Astrocyte of the cerebellum (primary cell): ENCODE measurements at regions not wholly inside any gene's neighbourhood (a gene's known extent, or its start where the extent isn't known, plus 50 kb on each side); places are given as distances from the start of the nearest gene placed in this dataset.

ENCODE experiments used
- DNase-seq: peaks from one replicate; pipeline ENCODE4 v3.0.0-alpha.2; 2011; ENCODE audit warnings: low read depth
- H3K4me3 ChIP-seq: 2 replicates; pipeline ENCODE4 v1.5.1; 2011; ENCODE audit warnings: mild to moderate bottlenecking, low read depth, low read length, moderate library complexity
- in situ Hi-C: cut with HindIII; loops from 2 replicates; pipeline ENCODE4 v1.10.0; 2017; ENCODE audit warnings: low sequenced_read_pairs
- TF ChIP-seq, protein P1 (sequence below): IDR thresholded peaks from 2 replicates; pipeline ENCODE4 v1.5.1; 2012; ENCODE audit warnings: low read length, low read depth, moderate library complexity, mild to moderate bottlenecking; ENCODE audit errors: missing control alignments

DNA sequence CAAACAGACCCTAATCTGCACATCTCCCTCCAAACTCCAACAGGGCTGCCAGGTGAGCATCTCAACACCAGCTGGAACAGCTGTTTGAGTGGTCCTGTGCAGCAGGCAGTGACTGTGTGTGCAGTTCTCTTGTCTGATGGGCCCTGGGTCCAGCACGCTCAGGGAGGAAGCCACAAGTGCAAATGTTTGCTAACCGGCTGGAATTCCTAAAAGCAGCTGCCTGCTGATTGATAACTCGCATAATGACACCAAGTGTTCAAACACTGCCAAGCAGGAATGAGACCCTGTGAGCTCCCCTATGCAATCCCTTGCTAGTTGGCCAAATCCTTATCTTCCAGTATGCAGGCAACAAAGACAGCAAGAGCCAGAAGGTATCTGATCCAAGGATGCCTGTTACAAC is 650.6 kb downstream of the CBLN4 start:
- TF ChIP-seq, protein P1, sequence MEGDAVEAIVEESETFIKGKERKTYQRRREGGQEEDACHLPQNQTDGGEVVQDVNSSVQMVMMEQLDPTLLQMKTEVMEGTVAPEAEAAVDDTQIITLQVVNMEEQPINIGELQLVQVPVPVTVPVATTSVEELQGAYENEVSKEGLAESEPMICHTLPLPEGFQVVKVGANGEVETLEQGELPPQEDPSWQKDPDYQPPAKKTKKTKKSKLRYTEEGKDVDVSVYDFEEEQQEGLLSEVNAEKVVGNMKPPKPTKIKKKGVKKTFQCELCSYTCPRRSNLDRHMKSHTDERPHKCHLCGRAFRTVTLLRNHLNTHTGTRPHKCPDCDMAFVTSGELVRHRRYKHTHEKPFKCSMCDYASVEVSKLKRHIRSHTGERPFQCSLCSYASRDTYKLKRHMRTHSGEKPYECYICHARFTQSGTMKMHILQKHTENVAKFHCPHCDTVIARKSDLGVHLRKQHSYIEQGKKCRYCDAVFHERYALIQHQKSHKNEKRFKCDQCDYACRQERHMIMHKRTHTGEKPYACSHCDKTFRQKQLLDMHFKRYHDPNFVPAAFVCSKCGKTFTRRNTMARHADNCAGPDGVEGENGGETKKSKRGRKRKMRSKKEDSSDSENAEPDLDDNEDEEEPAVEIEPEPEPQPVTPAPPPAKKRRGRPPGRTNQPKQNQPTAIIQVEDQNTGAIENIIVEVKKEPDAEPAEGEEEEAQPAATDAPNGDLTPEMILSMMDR: no peak
- in situ Hi-C loops: no loop called here
- no peak for DNase-seq
- no peak overlapping the region for H3K4me3 ChIP-seq

DNA sequence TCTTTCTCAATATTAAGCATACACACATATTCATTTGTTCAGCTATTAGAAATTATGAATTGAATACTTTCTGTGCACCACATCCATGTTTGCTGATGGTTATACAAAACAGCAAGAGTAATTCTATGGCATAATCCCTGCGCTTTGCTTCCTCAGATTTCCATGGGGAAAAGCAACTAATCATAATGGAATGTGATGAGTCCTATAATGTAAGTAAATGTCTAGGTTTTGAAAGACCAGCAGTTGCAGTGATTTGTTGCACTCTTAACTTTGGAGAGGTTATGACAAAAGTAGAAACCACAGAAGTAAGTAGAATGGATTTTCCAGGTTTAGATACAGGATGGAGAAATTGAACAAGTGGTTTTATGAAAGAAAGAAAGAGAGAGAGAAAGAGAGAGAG is 652.1 kb downstream of the CBLN4 start:
- DNase-seq: no peak
- H3K4me3 ChIP-seq: no peak overlapping the region
- in situ Hi-C loops: no loop called here
- TF ChIP-seq, protein P1: no peak

DNA sequence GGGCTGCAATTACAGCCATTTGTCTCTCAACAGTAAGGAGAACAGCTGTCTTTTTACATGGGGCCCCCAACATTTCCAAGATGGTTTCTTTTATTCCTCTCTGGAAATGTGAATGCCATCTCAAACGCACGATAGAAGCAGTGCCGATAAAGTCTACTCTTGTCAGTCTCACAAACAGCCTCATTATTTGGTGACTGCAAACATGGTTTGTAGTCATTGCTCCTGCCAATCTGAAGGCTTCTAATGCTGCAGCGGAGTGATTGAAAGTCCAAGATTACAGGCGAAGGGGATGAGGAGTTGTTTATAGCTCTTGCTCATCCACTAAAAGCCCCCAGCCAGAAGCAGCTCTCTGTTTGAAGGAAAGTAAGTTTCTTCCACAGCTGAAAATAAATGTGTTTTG is 657.1 kb downstream of the CBLN4 start:
- TF ChIP-seq, protein P1: no peak
- no peak for DNase-seq
- in situ Hi-C loops: no loop called here
- H3K4me3 ChIP-seq: no peak overlapping the region

DNA sequence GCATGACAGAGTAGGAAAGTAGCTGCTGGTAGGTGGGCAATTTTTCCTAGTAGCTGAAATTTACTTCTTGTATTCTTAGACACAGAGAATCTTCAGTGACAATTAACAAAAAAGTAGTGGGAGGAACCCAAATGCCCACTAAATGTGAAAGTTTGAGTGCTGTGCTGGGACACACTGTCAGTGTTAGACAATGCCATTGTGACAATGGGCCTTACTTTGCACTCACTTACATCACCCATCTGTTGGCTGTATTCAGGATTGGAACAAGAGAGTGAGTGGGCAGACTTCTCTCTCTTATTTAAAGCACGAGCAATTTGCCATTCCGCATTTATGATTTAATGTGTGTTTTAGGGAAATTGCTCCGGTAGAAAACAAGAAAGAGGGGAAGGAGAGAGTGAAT is 662.5 kb downstream of the CBLN4 start:
- TF ChIP-seq, protein P1: no peak

DNA sequence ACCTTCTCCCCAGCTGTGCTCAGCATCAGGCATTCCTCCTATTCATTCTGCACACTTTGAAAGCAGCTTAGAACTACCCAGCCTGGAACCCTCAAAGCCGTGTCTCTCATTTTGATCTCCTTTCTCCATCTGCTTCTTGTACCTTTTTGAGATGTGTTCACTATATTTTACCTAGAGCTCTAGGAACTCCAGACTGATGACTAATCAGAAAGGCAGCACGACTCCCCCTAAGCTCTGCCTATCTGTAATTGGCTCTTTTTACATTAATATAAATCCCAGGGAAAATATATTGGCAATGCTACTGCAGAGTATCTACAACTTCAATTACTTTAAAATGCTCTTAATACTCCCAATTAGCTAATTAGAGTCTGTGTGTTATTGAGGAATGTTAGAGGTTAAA is 671.5 kb downstream of the CBLN4 start:
- TF ChIP-seq, protein P1: no peak
- in situ Hi-C loops: no loop called here
- no peak overlapping the region for H3K4me3 ChIP-seq
- no peak for DNase-seq

More for the DNA sequence above, 662.5 kb downstream of the CBLN4 start:
- H3K4me3 ChIP-seq: no peak overlapping the region
- in situ Hi-C loops: no loop called here
- no peak for DNase-seq

DNA sequence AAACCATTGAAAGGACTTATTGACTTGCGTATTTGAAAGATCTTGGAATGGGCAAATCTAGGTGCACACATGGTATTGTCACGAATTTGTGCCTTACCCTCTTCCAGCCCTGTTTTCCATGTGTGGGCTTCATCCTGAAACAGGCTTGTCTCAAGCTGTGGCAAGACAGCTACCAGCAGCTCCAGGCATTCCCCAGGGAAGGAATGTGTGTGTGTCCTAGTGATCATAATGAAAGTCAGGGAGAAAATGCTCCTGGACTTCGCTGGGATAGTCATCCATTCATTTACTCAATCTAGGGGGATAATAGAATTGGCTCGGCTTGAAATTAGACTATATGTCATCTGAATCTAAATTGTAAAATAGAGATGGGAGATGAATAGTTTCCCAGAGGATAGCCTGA is 676.2 kb downstream of the CBLN4 start:
- in situ Hi-C loops: no loop called here
- TF ChIP-seq, protein P1: no peak
- DNase-seq: no peak
- no peak overlapping the region for H3K4me3 ChIP-seq

DNA sequence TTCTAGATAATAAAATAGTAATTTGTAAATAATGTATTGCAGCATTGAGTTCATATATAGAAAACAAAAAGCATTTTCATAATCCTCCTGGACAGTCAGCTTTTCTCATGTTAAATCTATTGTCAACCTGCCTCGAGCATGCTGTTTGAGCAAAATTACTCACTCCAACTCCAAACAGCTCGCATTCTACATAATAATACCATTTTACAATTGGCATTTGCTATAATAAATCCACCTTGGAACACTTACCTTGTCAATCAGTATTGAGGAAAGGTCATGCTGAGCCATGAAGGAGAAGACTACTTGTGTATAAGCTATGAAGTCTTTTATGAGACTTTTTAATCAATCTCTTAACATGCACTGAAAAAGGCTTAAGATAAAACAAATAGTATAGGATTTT is 682.6 kb downstream of the CBLN4 start:
- DNase-seq: no peak
- in situ Hi-C loops: no loop called here
- TF ChIP-seq, protein P1: no peak
- H3K4me3 ChIP-seq: no peak overlapping the region
